Choroid plexus epithelial cell (primary cell): ENCODE measurements at regions not wholly inside any gene's neighbourhood (a gene's known extent, or its start where the extent isn't known, plus 50 kb on each side); places are given as distances from the start of the nearest gene placed in this dataset.
A peak's percentile ranks its signal among the peaks of the same experiment; 100 is the strongest.

Source experiments
- DNase-seq: peaks from one replicate; pipeline ENCODE4 v3.0.0-alpha.2; 2010; ENCODE audit warnings: low read depth
- H3K4me3 ChIP-seq: 2 replicates; pipeline ENCODE4 v1.5.1; 2011; ENCODE audit warnings: low read depth, mild to moderate bottlenecking, control low read depth, low read length, moderate library complexity
- CTCF ChIP-seq: conservative IDR thresholded peaks from 2 replicates; pipeline ENCODE4 v1.5.1; 2011; ENCODE audit warnings: low read depth, mild to moderate bottlenecking, control low read depth, inconsistent platforms, low read length, moderate library complexity

- no peak overlapping the region for H3K4me3 ChIP-seq
- no peak for TF ChIP-seq CTCF
- no peak for DNase-seq
Measured at GRCh38 chr4:181470306-181470705, 772.9 kb upstream of the TENM3 start.

- H3K4me3 ChIP-seq = no peak overlapping the region
- no peak for TF ChIP-seq CTCF
- DNase-seq = no peak
Measured at GRCh38 chr4:181475359-181475758, 767.8 kb upstream of the TENM3 start.

GRCh38 chr4:181475781-181476507 lies 767.3 kb upstream of the TENM3 start:
- no peak for TF ChIP-seq CTCF
- H3K4me3 ChIP-seq = peak overlapping the region; percentile 39
- DNase-seq = peak; percentile 30

- peak; percentile 5 for DNase-seq
- H3K4me3 ChIP-seq = no peak overlapping the region
- TF ChIP-seq CTCF = no peak
Measured at GRCh38 chr4:181476508-181476890, 766.7 kb upstream of the TENM3 start.

- no peak overlapping the region for H3K4me3 ChIP-seq
- no peak for TF ChIP-seq CTCF
- DNase-seq = no peak
Measured at GRCh38 chr4:181477591-181477990, 765.6 kb upstream of the TENM3 start.

GRCh38 chr4:181478656-181479055 lies 764.5 kb upstream of the TENM3 start:
- no peak overlapping the region for H3K4me3 ChIP-seq
- no peak for DNase-seq
- no peak for TF ChIP-seq CTCF

GRCh38 chr4:181479141-181479540 lies 764.1 kb upstream of the TENM3 start:
- no peak for DNase-seq
- no peak overlapping the region for H3K4me3 ChIP-seq
- TF ChIP-seq CTCF = no peak
